Astrocyte of the cerebellum (primary cell): ENCODE measurements at regions not wholly inside any gene's neighbourhood (a gene's known extent, or its start where the extent isn't known, plus 50 kb on each side); places are given as distances from the start of the nearest gene placed in this dataset.
"Not testable (repeated sequence)": the region's sequence is repeated elsewhere in the genome, so short reads cannot be mapped to it uniquely, and the experiment has no call there.

Source experiments
- DNase-seq: peaks from one replicate; pipeline ENCODE4 v3.0.0-alpha.2; 2011; ENCODE audit warnings: low read depth
- H3K4me3 ChIP-seq: 2 replicates; pipeline ENCODE4 v1.5.1; 2011; ENCODE audit warnings: mild to moderate bottlenecking, low read depth, low read length, moderate library complexity
- in situ Hi-C: cut with HindIII; loops from 2 replicates; pipeline ENCODE4 v1.10.0; 2017; ENCODE audit warnings: low sequenced_read_pairs
- TF ChIP-seq, protein P1 (sequence below): IDR thresholded peaks from 2 replicates; pipeline ENCODE4 v1.5.1; 2012; ENCODE audit warnings: low read length, low read depth, moderate library complexity, mild to moderate bottlenecking; ENCODE audit errors: missing control alignments

DNA sequence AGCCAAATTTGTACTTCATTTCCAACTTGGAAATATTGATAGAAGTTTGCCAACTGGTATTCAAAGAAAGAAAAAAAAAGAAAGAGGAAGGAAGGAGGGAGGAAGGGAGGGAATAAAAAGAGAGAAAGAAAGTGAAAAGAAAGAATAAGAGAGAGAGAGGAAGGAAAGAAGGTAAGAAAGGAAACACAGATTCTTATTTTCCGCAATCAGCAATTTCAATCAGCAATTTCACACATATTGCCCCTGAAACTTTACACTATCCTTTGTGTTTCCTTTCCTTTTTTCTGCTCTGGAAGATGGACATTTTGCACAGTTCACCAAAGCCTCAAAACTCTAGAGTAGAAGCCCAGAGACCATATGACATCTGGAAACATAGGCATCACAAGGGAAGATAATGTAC lies 888.1 kb downstream of the REEP3 start:
- H3K4me3 ChIP-seq: no peak overlapping the region
- TF ChIP-seq, protein P1, sequence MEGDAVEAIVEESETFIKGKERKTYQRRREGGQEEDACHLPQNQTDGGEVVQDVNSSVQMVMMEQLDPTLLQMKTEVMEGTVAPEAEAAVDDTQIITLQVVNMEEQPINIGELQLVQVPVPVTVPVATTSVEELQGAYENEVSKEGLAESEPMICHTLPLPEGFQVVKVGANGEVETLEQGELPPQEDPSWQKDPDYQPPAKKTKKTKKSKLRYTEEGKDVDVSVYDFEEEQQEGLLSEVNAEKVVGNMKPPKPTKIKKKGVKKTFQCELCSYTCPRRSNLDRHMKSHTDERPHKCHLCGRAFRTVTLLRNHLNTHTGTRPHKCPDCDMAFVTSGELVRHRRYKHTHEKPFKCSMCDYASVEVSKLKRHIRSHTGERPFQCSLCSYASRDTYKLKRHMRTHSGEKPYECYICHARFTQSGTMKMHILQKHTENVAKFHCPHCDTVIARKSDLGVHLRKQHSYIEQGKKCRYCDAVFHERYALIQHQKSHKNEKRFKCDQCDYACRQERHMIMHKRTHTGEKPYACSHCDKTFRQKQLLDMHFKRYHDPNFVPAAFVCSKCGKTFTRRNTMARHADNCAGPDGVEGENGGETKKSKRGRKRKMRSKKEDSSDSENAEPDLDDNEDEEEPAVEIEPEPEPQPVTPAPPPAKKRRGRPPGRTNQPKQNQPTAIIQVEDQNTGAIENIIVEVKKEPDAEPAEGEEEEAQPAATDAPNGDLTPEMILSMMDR: no peak
- no peak for DNase-seq
- in situ Hi-C loops: no loop called here

DNA sequence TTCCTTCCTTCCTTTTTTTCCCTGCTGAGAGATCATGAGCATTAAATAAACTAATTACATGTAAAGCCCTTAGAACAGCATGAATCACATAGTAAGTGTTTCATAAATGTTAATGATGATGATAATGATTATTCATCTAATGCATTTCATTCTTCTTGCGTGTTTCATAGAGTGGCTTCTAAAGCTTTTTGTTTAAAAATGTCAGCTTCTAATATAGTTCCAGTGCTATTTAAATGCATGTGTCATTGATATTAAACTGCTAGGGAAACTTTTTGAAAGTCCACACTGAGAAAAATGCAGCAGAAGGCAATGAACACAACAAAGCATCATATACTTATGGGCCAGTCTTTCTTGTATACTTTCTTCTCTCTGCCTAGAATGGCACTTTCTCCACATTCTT lies 894.8 kb downstream of the REEP3 start:
- no peak for DNase-seq
- in situ Hi-C loops: no loop called here
- TF ChIP-seq, protein P1: no peak
- H3K4me3 ChIP-seq: no peak overlapping the region

DNA sequence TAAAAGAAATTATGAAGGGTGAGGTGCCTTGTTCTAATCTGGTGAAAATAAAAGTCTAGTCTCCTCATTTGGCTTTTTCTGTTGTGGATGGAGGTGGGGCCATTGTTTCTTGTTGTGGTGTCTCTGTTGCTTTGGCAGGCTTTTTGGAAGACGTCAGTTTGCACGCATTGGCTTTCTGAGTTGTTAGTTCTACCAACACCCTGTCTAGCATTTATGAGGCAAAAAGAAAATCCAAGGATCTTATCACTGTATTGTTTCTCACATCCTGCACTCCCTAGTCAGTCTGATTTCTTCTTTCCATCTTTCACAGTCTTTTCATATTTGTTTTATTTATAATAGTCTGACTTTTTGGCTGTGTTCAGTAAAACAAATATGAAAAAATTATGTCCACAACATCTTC lies 898.3 kb downstream of the REEP3 start:
- TF ChIP-seq, protein P1: no peak
- in situ Hi-C loops: no loop called here
- no peak overlapping the region for H3K4me3 ChIP-seq
- no peak for DNase-seq

DNA sequence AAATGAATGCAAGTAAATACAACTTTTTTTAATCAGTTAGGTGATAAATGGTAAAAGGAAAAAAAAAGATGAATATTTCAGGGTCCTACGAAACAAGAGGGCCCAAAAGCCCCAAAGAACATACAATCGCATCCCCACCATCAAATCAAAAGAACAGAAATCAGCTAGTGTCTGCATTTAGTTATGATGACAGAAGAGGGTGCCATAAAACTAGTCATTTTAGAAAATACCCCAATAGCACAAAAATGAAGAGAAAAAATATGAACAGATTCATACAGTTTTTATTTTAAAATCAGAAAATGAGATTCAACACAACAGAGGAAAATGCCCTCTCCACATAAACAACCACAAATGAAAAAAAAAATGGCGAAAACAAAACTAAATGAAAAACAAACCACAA lies 905.5 kb downstream of the REEP3 start:
- in situ Hi-C loops: no loop called here
- no peak for DNase-seq
- TF ChIP-seq, protein P1: no peak
- no peak overlapping the region for H3K4me3 ChIP-seq

DNA sequence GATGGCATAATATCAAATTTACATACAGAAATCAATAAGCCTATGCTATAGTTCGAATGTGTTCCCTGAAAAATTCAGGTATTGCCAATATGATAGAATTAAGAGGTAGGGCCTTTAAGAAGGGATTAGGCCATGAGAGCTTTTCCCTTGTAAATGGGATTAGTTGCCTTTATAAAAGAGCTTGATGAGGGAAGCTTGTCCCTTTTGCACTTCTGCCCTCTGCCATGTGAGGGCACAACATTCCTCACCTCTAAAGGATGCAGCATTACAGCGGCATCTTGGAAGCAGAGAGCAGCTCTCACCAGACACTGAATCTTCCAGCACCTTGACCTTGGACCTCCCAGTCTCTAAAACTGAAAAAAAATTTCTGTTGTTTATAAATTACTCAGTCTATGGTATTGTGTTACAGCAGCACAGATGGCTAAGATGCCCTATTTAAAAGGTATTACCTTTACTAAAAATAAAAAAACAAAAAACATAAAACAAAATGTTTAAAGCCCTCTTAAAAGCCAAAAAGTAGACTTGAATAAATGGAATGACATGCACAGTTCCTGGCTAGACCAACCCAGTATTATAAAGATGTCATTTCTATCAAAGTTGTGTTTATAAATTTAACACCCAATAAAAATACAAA lies 909.6 kb downstream of the REEP3 start:
- TF ChIP-seq, protein P1: peak; percentile 24
- H3K4me3 ChIP-seq: no peak overlapping the region
- in situ Hi-C loops: no loop called here
- DNase-seq: no peak

DNA sequence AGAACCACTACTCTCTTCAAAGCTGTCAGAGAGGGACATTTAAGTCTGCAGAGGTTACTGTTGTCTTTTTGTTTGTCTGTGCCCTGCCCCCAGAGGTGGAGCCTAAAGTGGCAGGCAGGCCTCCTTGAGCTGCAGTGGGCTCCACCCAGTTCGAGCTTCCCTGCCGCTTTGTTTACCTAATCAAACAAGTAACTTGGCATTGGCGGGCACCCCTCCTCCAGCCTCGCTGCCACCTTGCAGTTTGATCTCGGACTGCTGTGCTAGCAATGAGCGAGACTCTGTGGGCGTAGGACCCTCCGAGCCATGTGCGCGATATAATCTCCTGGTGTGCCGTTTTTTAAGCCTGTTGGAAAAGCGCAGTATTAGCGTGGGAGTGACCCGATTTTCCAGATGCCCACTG lies 920.7 kb downstream of the REEP3 start:
- DNase-seq, in situ Hi-C loops, H3K4me3 ChIP-seq: not testable (repeated sequence)

DNA sequence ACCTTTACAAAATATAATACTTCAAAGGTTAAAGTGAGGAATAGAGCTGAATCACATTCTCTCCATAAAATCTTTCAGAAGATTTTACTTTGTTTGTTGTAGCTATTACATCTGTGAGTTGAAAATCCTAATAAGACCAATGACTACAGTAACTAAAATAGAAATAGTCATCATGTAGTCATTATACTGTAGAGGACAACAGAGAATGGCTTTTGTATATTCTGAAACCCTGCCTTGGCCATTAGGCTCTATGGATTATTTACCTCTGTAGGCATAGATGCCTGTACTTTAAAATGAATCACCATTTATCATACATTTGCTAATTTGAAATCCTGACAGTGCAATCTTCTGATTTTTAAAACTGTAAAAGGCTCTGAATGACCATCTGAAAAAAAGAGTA lies 923.0 kb downstream of the REEP3 start:
- no peak for DNase-seq
- TF ChIP-seq, protein P1: no peak
- H3K4me3 ChIP-seq: no peak overlapping the region
- in situ Hi-C loops: no loop called here
